HG03520 (cell line): ENCODE measurements at regions not wholly inside any gene's neighbourhood (a gene's known extent, or its start where the extent isn't known, plus 50 kb on each side); places are given as distances from the start of the nearest gene placed in this dataset.

Experiments
- ATAC-seq: cut with Tn5 transposase; IDR thresholded peaks from one replicate; pipeline ENCODE4 v1.9.1; 2021; ENCODE audit warnings: mild to moderate bottlenecking, moderate library complexity; ENCODE audit not compliant: unreplicated experiment

DNA sequence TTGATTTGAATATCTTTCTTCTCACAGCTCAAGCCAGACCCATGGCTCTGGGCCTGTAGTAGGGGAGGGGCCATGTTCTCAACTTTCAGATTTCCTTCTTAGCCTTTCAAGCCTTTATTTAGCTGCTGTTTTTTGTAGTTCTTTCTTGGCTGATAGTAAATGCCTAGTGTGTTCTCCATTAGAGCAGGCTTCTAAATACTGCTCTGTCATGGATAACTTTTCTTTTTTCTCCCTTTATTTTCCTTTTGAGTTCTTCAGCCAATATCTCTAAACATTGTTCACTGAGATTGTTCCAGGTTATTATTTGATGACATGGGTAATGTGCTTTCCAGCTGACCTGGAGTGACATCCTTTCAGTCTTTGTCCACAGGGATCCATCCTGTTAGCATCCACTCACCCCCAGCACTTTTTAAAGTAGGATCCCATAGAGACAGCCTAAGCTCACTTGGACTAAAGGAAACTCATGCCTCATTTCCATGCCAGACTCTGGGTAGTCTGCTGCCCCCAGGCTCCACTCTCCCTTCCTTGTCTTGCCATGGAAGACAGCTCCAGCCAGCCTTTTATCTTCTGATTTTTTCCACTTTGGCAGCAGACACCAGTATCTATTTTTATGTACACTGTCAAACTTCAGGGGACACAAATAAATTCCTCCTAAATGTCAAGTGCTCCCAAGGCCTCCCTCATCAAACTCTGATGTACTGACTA lies 645.6 kb downstream of the RNF144B start:
- ATAC-seq: no peak

DNA sequence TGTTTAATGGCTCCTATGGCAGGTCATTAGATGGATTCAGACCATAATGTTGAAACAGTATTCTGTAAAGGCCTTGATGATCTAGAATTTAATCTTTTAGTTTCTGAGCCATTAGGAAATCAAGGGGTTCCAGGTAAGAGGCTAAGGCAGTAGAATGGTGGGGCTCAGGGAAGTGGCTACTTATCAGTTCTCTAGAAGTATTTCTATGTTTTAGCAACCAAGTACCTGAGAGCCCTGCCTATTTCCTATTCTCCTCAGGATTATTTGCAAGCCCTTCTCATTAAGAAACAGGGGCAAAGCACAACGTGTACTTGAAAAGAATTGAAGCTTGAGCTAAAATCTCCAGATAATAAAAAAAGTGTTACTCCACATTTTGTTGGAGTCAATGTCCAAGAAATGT lies 646.5 kb downstream of the RNF144B start:
- ATAC-seq: no peak

DNA sequence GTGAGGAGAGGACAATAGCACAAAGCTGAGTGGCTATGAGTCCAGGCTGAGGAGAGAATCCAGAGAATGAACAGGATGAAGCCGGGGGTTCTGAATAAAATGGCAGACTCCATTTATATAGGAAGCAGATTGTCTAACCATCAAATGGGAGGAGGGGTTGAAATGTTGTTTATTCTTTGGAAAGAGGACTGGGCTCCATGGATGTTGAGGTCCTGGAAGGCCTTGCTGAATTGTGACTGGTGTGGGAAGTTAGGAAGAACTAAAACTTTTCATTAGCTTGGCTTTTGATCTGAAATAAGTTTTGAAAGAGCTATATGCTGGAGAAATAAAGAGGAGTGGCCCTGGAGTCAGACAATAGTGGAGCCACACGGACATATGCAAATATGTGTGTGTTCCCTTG lies 647.8 kb downstream of the RNF144B start:
- no peak for ATAC-seq

DNA sequence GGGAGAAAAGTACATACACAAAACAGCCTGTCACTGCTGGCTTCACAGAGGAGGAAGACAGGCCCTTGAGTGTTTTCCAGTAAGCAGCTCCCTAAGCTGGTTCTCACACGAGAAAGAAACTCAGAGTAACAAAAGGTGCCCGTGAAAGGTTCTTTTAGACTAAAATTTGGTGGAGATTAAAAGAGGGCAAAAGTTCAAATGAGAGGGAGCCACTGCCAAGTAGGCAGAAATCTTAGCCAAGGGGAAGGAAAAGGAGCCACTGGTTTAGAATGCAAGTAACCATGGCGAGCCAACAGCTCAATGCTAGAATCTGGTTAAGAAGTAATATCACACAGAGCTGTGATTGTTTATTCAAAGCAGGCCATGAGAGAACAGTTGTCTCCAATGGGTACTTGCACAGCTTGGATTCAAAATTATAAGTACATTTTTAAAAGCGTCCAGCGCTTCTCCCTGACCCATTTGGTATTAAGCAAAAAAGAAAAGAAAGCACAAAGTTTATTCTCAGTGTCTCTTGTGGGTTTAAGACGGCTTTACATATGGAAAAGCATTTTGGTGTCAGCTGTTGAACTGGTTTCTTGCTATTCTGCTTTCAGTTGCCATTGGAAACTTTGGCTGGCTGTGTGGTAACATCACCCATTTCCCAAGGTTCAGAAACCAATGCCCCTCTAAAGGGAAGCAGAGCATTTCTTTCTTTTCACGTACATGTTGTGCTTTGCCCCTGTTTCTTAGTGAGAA lies 648.5 kb downstream of the RNF144B start:
- ATAC-seq: no peak

DNA sequence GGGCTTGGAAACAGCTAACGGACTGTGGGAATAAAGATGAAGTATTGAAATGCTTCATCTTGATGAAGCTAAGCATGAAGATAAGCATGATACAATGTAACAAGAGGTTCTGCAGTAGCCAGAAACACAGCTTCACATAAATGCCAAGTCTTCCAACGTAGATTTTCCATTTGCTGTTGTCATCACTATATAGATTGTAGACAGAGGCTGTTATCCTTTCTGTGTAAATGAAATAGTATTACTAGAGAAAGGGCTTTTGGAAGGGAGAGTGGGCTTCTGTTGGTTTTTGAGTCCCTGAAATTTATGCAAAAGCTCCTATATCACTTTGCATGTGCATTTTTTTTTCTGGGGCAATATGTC lies 649.0 kb downstream of the RNF144B start:
- ATAC-seq: no peak

DNA sequence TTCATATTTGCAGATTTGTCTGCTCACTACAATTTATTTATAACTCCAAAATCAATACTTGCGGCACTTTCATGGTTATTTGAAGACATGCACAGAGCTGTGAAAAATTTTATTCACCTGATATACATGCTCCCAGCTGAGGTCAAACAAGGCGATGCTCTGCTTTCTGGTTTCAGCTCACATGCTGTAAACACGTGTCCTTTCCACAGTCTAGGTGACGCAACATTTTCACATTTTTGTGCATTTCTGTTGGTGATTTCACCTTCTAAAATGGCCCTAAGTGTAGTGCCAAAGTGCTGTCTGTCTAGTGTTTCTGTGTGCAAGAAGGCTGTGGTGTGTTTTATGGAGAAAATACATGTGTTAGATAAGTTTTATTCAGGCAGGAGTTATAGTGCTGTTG lies 650.5 kb downstream of the RNF144B start:
- ATAC-seq: no peak

DNA sequence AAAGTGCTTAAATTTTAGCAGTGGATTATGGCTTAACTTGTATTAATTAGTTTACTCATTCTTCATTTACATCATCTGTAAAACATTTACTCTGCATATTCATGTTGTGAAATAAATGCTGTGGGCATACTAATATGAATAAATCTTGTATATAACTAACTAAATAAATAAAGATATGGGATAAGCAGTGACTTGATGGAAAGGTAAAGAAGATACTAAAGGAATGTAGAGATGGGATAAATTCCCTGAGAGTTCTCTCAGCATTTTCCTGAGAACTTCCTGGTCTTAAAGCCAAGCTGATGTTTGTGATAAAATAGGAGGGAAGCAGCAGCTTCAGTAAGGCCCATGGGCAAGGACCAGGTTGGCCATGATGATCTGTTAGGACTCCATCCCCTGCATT lies 652.1 kb downstream of the RNF144B start:
- ATAC-seq: no peak

DNA sequence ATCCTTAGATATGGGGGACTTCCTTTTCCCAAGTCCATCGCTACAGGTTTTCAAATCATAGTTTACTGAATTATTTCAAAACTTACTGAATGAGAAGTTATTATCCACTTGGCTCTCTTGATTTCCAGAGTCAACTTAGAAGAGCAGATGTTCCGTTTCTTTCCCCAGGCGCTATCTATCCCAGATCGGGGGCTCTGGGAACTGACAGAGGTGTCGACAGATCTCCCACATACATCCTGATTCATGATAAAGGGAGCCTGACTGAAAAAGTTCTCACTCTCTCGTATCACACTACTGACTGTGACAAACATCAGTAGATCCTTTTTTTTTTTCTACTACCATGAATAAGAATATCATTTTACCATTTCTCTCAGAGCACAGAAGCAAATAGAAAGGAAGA lies 654.8 kb downstream of the RNF144B start:
- ATAC-seq: no peak

DNA sequence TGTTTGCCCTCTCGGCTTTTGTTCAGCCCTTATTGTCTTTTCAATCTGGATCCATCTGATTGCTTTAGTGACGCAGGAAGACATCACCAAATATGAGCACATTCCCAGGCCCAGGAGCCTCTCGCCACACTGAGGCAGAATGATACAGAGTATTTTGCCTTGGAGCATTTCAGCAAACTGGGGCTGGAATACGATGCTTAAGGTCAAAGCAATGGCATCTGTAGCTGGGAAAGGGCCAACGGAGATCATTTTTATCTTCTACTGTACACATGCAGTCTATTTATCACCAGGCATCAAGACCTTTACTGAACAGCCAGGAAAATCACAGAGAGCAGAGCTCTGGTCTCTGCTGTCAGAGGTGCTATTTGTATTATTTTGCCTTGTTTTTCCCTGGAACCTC lies 655.3 kb downstream of the RNF144B start:
- no peak for ATAC-seq

DNA sequence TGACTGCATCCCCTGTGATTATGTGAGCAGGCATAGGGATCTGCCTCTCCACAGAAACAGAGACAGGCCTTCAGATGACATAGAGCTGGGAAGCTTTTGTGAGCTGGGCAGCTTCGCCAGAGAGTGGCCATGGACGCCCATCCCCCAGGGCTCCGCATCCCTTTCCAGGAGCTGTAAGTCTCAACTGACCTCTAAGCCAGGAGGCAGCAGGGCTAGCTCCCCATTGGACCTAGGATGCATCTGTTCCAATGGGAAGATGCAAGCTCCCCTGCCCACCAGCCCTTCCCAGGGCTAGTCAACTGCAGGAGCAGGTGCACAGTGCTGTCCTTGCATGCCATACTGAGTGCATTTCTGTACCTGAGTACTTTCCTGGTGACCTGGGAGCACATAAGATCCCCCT lies 663.6 kb downstream of the RNF144B start:
- ATAC-seq: no peak

DNA sequence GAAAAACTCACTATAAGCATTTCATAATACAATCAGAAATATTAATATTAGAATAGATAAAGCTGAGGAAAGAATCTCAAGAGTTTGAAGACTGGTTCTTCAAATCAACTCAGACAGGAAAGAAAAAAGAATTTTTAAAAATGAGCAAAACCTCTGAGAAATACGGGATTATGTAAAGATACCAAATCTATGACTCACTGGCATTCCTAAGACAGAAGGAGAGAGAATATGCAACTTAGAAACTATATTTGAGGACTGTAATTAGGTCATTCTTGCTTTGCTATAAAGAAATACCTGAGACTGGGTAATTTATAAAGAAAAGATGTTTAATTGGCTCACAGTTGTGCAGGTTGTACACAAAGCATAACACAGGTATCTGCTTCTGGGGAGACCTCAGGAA lies 665.1 kb downstream of the RNF144B start:
- no peak for ATAC-seq

DNA sequence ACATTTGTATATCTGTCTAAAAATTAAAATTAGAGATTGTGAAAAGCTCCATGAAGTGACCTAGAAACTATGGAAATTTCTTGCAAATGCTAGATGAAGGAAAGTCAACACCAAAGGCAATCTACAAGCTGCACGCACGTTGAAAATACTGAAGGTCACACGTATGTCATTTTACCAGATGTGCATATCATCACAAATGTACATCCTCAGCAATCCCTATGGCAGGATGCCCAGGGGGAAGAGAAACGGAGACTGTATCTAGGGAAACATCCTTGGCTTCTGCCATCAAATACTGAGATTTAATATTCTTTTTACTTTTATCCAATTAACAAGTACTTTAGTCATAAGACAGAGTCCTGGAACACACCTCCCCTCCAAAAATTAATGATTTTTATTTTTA lies 672.0 kb downstream of the RNF144B start:
- ATAC-seq: no peak

DNA sequence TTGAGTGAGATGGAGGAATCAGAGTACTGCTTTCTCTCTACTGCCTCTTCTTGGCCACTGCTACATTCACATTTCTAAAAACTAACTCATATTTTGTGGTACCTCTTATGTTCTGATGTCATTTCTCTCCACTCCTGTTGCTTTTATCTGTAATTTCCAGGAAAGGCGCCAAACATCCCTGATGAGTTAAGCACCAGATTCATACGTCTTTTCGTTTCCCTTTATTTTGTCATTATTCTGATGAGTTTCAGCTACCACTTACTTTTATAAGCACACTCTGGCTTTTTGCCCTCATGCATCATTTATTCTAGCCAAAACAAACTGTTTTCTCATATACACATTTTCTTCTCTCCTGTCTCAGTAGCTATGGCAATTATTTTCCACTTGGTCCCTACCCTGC lies 680.0 kb downstream of the RNF144B start:
- ATAC-seq: no peak

DNA sequence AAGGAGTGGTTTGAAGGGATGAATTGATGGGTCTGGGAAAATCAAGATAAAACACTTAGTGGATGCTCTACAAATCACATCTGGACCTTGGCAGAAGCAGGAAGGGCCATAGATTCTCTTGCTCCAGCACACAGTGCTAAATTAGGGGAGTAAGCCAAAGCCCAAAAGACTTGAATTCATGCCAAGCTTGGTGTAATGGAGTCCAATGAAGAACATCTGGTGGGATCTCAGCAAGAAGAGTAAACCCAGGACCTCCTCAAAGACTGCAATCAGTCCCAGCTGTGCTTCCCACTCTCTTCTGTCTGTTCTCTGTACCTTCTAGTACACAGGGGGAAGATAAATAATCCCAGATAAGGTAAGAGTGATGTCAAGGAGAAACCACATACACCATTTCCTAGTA lies 683.4 kb downstream of the RNF144B start:
- no peak for ATAC-seq

DNA sequence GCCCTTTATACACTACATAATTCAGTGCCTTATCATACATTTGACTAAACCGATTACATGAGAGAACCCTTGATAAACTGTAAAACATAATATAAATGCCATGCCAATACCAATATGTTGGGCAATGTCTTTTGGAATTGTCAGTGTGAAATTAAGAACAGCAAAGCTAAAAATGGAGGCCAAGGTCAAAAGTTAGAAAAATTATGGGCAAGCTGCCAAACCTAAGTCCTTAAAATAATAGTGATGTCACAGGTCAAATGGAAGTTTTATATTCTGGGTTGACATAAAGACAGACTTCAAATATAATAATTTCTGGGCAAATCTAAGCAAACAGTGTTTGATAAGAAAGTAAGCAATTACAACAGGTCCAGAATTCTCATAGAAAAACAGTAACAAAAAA lies 696.7 kb downstream of the RNF144B start:
- no peak for ATAC-seq

DNA sequence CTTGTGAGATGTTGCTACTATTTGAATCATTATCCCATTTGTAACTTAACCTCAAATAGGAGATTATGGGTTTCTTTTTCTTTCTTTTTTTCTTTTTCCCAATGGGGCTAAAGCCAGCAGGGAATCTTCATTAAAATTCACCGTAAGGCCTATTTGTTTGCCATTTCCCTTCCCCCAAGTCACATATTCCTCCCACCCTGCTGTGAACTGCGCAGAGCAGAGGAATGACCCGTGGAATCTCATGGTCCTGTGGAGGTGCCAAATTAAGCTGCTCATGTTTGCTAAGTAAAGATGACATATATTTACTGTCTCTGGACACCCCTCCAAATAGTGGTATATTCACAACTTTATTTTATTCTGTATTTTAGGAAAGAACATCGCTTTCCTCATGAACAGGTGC lies 699.3 kb downstream of the RNF144B start:
- ATAC-seq: no peak

DNA sequence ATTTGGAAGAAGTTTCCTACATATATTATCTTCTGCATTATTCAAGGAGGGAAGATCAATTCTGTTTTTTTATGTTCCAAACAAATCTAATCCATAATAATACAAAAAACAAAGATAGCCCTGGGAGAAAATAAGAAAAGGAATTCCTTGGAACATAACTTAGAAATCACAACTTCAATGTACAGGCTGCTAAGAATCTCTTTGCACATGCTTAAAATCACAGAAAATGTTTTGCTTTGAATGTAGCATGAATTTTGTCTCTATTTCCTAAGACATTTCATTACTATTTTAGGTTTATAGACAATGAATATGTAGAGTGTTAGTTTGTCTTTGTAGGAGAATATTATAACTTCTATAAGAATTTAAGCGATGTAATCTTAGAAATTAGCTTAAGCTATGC lies 700.1 kb downstream of the RNF144B start:
- ATAC-seq: no peak

DNA sequence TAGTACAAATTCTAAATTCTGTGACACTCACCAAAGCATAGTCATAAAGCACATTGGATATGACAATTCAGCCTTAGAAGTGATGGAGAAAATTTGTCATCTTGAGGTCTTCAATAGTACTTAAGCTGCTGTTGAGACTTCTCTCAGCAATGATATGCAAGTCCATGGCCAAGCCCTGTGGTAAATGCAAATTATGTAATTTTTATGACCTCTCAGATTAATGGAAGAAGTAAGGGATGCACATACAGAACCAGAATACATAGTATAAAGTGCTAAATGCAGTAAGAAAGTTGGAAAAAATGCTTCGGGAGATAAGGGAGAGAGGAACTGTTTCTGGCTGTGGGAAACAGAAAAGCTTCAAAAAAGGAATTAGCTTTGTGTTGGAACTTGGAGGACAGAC lies 700.7 kb downstream of the RNF144B start:
- ATAC-seq: no peak

DNA sequence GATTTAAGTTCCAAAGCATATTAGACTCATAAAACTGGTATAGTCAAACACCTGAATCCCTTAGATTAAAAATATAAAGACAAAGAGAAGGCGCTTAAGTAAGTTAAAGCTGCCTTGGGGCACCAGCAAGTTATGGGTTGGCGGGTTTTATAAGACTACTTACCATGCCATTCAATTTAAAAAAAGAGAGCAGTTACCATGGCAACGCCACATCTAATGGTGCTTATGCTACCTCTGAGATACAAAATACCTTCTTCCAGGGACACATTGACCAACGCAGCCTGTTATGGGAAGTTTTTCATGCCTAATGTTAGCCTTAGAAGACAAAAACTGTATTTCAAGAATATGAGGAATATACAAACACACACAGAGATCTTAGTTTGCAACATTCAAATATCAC lies 713.6 kb downstream of the RNF144B start:
- no peak for ATAC-seq

DNA sequence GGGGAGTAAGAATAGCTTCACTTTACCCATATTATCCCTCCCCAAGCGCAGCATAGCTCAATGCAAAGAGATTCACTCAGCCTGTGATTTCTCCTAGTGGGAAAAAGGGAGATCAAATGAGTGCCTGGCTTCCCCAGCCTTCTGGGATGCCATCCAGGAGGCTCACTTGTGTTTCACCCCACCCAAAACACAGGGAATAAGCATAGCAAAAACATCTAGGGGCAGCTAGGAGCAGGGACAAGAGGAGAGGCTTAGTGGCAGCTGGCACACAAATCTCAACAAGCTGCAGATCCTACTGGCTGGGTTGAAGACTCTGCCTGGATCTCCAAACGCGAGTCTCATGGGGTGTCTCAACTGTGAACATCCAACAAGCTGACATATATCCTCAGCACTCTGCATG lies 715.8 kb downstream of the RNF144B start:
- ATAC-seq: no peak

DNA sequence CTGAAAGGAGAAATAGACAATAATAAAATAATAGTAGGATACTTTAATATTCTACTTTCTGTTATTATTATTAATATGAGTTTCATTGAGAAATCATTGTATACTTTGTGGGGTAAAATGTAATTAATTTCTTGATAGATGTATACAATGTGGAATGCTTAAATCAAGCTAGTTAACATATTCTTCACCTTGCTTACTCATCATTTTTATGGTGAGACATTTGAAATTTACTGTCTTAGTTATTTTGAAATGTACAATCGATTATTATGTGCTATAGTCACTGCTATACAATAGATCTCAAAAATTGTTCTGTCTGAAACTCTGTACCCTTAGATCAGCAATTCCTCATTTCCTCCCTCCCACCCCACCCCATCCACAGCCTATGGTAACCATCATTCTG lies 720.3 kb downstream of the RNF144B start:
- no peak for ATAC-seq

DNA sequence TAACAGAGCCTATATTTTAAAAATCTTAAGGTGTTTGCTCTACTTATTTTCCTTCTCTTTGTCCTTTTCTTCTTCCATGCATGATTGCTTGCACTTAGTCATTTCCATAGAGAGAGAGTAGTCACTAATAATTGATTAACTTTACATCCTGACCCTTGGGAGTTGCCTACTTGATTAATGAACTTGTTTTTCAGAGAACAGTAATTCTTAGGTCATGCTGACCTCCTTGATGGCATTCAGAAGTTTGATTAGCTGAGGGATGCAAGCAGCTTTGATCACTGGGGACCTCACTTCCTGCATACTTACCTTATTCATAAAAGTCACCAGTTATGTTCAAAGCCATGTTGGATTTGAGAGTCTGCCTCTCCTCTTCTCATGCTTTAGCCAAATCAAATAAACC lies 715.6 kb upstream of the ID4 start:
- ATAC-seq: no peak

DNA sequence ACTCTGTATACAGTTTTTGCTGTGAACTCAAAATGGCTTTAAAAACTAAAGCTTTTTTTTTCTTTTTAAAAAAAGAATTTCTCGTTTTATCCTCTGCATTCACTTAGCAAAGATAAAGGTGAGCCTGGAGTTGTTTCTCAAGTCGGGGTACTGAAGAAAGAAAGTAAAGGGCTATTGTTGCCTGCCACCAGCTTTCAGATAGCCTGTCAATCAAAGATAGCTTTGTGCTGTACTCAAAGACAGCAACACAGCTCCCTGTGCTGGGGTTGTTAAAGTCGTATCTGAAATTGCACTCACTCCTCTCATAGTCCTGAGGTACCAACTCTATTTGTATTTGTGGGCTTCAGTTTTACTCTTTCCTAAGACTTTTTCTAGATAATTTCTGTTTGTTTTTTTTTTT lies 710.1 kb upstream of the ID4 start:
- ATAC-seq: no peak
